IPS-NIHi7 (cell line): ENCODE measurements at regions not wholly inside any gene's neighbourhood (a gene's known extent, or its start where the extent isn't known, plus 50 kb on each side); places are given as distances from the start of the nearest gene placed in this dataset.
"Not testable (repeated sequence)": the region's sequence is repeated elsewhere in the genome, so short reads cannot be mapped to it uniquely, and the experiment has no call there.

Experiments
- DNase-seq: peaks from one replicate; pipeline ENCODE4 v3.0.0; 2012; ENCODE audit warnings: mixed read lengths; ENCODE audit errors: extremely low spot score

DNA sequence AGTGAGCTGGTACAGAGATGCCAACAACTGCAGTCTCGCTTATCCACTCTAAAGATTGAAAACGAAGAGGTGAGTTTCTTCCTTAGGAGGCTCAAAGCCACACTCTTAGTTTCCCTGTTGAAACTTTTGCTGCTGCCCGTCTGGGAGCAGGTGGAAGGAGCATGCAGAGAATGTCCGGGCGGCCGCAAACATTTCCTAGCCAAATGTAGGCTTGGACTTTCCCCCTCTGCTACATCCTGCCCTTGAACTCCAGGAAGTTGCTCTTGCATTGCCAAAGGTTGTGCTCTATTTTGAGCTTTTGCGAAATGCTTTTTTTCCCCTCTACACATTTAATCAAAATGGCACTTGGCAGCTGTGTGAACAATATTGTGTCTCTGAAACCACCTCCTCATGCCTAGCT lies 65.0 kb upstream of the IKBKE start:
- not testable (repeated sequence) for DNase-seq

DNA sequence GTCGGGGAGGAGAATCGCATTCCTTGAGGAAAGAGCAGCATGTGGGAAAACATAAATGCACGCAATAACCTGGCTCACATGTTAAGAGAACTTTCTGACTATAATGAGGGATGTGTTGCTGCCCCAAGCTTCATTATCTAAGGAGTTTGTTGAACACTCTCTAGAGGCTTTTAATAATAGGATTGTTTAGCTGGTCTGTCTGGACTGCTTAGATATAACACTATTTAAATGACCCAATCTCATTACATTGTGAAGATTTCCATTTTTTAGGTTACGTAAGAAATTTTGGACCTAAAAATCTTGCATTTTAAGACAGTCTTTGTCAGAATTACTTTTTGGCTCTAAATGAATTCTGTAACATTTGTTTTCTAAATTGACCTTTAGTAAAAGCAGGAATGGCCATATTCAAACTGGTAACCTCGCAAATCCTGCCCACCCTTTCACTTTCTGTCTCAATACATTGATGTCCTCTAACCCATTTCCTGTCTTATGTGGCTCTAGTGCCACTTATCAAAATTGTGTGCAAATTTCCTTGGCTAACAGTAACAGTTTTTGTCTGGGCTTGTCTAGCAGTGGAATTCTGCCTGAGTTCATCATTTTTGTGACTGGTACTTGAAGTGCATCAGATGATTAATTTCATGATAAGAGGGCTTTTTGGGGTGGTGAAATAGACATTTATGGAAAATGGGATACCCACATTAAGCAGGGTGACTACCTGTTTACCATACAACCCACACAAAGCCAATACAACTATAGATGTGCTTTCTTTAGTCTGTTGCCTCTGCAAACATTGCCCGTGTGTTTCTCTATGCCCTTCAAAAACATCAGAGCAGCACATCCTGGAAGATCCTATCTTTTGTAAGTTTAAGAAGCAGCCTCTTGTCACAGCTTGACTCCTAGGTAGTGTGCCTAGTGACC lies 61.6 kb upstream of the IKBKE start:
- DNase-seq = not testable (repeated sequence)

DNA sequence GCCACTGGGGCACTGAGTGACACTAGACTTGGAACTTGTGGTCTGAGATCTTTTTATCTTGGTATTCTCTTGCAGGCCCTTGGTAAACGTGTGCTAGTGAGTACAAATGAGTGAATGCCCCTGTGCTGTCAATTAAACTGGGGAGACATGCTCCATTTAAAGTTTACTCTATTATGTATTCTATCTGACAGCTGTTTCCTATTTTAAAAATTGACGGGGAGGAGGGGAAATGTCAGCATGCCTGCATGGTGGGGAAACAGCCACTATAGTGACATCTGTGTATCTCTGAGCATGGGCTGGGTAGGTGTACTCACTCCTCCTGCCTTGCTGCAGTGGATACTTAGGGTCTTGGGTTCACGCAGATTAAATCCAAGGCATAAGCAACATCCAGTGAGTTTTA lies 59.0 kb upstream of the IKBKE start:
- DNase-seq = no peak

DNA sequence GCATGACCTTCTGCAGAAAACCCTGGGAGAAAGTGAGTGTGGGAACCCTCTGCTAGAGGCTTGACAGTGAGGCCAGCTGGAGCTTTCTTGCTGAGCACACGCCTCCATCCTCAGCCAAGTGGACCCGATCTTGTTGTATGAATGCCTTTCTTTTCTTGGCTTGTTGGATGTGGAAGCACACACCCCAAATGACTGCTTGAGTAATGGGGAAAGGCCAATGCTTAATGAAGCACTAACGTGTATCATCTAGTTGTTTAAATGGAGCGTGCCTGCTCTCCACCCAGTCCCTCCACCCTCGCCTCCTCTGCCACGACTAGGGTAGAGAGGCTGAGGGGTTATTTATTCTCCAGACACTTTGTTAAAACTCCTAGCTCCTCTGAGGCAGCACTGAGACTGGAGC lies 54.3 kb upstream of the IKBKE start:
- no peak for DNase-seq

DNA sequence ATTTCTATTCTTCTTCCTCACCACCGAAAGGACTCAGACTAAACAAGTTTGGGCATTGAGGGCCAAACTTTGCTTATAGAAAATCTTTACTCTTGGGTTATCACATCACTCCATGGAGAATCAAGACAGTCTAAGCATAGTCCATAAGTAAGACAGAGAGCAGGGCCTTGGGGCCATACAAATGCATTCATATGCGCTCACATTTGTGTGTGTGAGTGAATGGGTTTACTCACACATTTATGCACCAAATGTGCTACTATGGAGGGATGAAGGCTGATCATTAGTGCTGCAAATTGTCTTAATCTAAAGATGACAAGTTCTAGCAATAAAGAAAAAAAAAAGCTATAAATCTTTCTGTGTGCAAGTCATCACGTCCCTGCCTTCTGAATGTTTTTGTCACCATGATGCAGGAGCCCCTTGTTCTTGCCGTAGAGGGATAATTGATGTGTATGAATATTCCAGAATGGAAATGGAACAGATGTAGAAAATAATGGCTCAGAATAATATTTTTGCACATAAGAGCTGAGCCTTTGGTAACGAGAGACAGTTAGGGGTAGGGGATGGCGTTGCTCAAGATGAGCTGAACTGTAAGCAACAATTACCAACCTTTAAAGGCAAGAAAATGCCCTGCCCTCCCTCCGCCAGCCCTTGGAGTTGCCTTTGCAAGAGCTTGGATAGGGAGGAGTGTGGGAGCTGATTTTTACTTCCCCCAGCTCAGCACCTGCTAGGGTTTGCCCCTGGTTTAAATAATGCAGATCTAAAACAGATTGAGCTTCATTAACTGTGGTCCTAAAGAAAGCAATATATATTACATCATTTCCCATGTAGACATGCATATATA lies 52.3 kb upstream of the IKBKE start:
- no peak for DNase-seq

DNA sequence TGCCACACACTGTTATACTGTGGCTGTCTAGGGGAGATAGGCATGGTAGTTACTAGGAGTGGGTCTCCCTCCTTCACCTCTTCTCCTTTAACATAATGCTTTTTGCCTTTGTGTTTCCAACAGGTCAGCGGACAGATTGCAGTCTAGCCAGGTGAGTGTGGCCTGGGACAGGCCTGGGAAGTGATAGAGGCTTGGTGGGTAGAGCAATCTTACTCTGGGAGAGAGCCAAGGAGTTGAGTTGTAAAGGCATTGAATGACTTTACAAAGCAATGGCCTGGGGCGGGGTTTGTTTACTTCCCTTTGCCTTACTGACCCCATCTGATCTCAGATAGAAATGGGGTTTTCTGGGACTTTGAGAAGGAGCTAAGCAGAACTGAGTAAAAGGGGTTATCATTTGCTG lies 51.0 kb upstream of the IKBKE start:
- peak; percentile 28 for DNase-seq

DNA sequence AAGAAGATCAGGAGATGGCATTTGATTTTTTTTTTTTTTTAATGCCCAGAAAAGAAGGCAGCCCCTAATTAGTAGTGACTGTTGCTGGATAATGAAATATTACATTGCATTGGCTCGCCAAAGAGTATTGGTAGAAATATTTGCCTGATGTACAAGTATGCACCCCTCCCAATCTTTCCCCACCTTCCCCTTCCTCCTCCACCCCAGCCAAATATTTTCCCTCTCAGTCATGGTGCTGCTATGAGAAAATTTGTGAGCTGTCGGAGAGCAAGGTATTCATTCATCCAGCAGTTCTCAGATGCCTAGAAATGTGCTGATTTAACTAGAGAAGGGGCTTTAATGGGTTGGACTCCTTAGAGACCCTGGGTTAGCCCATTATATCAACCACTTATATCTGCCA lies 50.5 kb upstream of the IKBKE start:
- no peak for DNase-seq

DNA sequence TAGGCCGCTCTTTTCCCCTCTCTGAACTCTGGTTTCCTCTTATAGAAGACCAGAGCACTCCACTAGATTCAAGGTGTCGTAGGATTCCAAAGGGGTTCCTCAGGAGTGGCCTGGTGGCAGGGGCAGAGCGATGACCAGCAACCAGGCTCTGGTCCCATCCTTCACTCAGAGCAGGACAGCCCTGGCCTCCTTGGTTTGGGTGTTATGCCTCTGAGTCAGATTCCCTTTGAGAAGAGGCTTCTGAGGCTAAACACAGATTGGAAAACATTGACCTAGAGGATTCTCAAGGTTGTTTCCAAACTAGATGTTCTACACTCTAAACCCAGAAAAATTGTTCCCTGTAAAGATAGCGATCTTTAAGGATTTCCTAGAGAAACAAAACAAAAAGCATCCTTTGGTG lies 49.8 kb upstream of the IKBKE start:
- DNase-seq = no peak
